ENCODE measurements at regions not wholly inside any gene's neighbourhood (a gene's known extent, or its start where the extent isn't known, plus 50 kb on each side); places are given as distances from the start of the nearest gene placed in this dataset.

DNA sequence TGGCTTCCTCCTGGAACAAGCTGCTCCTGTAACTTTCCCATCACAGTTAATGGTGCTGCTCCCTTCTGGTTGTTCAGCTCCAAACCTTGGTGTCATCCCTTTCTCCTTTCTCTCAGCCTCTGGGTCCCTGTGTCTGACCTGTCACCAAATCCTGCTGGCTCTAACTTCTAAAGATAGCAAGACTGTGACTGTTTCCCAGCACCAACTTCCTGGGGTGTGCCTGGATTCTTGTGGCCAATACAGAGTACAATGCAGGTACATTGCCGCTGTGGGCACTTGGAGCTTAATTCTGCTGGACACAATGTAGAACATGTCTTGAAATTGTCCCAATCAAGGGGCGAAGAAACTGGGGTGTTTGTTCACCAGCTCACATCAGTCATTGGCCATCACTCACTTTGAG is 156.7 kb upstream of the CSF3R start:
- no peak for DNase-seq

DNA sequence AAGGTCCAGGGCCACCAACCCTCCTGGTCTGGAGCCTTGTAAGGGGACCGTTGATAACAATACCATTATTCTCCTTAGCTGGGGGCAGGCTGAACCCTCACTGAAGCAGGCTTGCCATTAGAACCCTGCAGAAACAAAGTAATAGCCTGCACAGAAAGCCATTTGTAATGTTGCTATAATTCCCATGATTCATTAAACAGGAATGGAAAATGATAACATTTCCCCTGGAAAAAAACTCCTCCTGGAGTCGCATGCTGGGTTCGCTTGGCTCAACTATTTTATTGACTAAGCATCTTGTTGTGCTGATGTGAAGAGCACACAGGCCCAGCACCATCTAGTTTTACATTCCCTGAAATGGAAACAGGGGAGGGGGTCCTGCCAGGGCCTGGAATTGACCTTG is 155.6 kb upstream of the CSF3R start:
- no peak for DNase-seq

DNA sequence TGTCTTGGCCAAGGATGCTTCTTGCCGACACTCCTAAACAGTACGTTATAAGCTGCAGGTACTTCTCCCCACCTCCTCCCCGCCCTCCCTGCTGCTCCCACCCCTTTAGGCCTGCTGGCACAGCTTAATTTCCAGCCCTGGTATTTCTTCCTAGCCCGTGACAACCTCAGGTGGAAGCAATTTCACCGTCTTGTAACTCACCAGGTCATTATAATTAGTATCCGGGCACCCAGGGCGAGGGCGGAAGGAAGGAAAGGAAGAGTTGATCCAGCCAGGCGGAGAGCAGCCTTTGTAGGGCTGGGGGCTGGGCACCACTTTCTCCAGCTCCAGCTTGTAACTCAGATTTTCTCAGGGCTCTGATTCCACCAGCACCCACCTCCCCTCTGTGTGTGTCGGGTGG is 153.5 kb upstream of the CSF3R start:
- DNase-seq: no peak

DNA sequence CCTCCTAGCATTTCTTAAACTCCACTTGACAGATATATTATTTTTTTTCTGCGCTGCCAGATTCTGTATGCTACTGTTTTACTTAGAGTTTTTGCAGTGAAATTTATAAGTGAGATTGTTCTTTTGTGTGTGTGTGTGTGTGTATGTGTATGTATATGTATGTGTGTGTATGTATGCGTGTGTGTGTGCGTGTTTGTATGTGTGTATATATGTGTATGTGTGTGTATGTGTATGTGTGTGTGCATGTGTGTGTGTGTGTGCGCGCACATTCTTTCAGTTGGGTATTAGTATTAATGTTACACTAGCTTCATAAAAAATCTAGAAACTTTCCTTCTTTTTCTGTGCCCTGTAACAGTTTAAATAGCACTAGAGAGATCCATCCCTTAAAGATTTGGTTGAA is 152.6 kb upstream of the CSF3R start:
- DNase-seq: no peak

DNA sequence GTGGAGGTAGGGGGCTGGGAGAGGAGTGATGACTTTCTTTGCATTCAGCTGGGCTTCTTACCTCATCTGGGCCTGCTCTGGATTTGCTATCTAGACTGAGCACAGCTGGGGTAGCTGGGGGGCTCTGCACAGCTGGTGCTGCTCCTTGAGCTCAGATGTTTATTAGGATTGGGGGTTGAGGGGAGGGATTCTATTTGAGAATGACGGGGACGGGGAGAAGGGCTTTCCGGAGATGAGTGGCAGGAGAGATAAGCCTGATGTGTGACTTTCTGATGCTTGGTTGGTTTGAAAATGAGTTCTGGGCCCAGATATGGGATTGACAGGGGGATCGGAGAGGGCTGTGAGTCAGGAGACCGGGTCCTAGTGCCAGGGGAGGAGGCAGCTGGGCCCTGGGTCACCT is 146.1 kb upstream of the CSF3R start:
- DNase-seq: no peak

DNA sequence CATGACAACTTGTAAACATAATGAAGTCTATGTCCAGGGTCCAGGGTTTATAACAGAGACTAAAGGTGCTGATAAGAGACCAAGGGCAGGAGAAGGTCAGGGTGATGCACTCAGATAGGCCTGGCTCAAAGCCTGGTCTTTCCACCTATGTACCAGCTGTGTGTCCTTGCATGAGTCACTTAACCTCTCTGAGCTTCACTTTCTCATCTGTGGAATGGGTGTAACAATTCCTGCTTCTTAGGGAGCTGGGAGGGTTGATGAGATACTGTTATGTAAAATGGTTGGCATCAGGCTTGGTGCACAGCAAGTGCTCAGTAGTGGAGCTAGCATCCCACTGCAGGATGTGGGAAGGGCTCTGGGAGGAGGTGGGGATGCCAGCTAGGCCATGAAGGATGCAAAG is 143.7 kb upstream of the CSF3R start:
- DNase-seq: no peak

DNA sequence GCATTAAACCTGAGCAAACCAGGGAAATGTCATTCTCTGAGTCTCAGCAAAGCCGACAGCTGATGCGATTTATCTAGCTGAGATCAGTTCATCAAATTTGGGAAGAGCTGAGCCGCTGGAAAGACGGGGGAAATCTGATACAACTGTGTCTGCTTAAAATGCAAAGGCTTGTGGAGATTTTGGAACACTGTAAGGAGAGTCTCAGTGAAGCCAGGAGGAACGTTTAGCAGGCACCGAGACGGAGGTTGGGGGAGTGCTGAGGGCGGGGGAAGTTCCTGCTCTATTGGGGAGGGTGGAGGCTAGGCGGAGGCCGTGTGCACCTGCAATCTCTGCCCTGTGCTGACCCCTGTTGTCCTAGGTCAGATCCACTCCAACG is 143.2 kb upstream of the CSF3R start:
- no peak for DNase-seq

DNA sequence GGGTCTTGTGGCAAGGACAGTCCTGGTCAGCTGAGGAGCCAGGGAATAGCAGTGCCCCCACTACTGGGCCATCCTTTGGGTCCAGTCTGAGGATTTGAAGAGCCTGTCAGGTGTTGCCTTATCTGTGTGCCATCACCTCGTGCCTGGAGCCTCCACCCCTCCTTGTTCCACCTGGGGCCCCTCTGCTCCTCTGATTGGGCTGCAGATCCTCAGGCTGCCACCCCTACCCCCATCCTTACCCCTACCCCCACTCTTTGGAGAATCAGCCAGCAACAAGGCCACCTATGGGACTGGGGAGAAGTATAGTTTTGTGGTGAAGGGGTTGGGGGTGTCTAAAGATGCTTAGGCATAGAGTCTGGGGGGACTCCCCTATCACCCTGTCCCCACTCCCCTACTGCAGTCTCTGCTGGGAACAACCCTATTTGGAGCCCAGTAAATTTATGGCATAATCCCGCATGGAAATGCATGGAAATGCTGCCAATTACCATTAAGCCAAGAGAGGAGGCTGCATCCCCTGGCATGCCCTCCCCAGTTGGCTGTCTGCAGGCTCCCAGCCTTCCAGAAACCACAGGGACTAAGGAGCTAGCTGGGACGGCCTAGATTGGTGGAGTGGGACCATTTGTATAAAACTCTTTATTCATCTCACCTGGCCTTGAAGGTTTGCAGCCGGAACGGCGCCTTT is 142.7 kb upstream of the CSF3R start:
- no peak for DNase-seq

DNA sequence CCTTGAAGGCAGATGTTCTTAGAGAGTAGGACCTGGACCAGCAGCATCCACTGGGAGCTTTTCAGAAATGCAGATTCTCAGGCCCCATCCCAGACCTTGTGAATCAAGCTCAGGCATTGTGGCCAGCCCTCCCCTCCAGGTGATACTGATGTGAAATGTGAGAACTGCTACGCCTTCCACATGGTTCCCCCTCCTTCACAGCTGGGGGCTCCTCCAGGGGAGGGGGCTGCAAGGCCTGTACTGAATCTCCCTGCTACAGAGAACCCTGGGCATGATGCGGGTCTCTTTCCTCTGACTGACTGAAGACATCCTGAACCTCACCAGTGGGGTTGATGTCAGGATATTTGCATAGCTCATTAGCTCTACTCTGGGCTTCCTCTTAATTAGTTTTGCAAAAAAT is 141.8 kb upstream of the CSF3R start:
- no peak for DNase-seq

DNA sequence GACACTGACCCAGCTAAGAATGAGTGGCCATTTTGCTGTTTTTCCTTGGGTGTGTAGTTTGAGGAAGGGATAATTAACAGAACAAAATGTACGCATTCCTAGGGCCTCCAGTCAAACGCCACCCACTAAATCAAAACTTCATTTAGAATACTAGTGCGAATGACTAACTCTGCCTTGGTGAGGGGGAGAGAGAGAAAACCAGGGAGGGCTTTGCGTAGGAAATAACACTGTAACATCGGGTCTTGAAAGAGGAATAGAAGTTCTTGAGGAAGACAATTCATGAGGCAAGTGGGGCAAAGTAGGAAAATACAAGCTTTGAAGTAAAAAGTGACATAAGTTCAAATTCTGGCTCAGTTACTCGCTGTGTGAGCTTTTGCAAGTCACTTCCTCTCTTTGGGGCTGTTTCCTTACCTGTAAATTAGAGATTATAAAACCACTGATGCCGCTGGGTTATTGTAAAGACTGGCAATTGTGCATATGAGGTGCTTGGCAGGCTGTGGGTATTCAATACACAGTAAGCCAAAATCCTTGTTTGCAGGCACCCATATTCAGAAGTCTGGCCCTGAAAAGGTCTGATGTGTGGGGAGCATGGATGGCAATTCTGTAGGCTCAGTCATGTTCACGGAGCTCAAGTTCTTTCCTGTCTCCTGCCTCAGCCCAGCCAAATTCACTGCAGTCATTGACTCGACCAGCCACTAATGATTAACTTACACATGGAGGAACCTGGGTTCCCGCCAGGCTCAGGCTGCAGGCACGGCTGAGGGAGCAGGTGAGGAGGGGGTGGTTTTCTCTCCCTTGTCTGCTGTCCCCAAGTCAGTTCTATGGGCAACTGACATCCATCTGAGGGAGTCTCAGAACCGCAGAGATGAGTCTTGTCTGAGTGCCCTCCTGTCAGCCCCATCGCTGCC is 140.3 kb upstream of the CSF3R start:
- no peak for DNase-seq

DNA sequence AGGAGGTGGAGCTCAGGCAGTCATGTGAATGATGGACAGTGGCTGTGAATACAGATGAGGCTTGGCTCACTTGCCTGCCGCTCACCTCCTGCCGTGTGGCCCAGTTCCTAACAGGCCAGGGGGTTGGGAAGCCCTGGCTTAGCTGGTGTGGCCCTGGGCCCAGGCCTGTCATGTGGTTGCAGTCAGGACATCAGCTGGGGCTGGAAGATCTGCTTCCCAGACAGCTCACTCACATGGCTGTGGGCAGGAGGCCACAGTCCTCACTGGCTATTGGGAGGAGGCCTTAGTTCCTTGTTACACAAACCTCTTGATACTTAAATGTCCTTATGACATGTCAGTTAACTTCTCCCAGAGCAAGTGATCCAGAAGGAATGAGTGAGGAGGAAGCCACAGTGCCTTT is 138.8 kb upstream of the CSF3R start:
- no peak for DNase-seq

DNA sequence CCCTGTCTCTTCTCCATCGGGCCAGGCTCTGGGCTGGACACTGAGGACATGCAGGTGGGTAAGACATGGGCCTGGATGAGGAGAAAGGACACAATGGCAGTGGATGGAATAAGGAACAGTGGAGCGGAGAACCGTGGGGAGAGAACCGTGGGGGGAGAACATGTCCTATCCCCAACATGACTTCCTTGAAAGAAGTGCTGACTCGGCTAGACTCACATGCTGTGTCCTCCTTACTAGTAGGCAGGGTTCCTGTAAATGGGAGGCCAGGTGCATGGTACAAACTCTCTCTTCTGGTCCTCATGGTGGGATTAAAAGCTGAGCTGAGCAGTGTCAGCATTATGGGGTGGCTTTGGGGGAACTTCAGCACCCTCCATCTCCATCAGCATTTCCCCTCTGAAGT is 137.4 kb upstream of the CSF3R start:
- no peak for DNase-seq

DNA sequence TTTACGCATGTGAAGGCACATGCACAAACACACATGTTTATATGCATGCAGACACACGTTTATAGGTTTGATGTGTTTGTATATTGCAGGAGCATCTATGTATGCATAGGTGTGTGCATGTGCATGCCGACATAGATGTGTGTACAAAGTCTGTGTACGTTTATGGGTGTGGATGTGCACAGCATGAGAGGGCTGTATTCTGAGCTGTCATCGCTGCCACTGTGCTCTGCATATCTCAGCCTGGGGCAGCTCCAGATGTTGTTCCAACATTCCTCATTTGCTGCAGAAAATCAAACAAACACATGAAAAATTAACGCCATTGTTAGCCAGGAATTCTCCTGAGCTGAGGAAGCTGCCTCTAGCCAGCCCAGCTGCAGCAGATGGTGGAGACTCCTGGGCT is 132.3 kb upstream of the CSF3R start:
- no peak for DNase-seq

DNA sequence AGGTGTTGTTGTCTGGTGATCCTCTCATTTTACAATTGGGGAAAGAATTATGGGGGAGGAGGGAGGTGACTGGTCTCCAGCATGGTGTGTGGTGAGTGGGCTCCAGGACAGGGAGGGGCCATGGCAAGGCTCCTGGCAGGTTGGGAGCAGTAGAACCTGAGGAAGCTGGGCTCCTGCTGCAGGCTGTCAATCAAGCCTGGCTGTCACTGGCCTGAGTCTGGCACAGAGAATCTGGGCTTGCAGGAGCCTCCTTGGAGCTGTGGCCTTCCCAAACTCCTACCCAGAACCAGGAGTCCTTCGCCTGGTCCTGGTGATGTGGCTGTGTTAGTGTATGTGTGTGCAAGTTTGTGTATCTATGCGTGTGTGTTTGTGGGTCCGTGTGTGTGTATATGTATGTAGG is 131.9 kb upstream of the CSF3R start:
- no peak for DNase-seq

DNA sequence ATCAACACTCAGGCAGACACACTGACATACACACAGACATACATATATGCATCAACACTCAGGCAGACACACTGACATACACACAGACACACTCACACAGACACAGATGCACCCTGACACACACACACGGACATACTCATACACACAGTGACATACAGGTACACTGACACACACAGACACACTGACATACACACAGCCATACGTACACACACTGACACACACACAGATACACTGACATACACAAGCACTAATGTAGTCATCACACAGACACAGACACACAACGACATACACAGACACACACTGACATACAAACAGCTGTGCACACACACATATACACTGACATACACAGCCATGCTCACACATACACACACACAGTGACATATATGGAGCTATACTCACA is 131.0 kb upstream of the CSF3R start:
- no peak for DNase-seq

DNA sequence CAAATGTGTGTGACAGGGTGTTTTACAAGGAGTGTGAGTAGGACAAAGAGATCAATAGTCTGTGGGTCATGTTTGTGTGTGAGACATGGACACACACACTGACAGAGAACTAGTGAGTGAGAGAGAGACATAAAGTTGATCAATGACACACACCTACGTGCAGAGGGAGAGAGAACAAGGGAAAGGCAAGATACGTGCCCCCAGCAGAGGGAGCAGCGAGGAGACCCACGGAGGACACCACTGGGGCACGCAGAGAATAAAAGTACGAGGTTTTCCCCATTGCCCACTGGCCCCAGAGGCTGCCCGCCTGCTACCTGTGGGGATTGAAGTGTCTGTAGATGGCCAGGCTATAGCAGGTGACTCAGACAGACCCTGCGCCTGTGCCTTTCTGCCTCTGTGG is 130.2 kb upstream of the CSF3R start:
- DNase-seq: no peak

DNA sequence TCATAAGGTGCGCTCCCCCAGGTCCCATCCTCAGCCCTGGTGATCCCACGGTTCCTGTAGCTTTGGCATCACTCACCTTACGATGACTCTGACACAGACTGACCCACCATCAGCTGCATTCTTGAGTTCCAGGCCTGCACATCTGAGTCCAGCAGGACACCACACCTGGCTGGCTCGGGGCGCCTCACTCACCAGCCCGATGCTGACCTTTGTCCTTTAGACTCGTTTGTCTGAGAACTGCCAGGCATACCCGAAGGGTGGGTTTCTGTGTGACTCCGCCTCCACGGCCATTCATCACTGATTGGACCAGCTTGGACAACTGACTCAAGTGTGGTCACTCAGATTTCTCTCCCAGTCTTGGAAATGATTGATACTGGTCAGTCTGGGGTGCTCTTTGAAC is 129.4 kb upstream of the CSF3R start:
- no peak for DNase-seq

DNA sequence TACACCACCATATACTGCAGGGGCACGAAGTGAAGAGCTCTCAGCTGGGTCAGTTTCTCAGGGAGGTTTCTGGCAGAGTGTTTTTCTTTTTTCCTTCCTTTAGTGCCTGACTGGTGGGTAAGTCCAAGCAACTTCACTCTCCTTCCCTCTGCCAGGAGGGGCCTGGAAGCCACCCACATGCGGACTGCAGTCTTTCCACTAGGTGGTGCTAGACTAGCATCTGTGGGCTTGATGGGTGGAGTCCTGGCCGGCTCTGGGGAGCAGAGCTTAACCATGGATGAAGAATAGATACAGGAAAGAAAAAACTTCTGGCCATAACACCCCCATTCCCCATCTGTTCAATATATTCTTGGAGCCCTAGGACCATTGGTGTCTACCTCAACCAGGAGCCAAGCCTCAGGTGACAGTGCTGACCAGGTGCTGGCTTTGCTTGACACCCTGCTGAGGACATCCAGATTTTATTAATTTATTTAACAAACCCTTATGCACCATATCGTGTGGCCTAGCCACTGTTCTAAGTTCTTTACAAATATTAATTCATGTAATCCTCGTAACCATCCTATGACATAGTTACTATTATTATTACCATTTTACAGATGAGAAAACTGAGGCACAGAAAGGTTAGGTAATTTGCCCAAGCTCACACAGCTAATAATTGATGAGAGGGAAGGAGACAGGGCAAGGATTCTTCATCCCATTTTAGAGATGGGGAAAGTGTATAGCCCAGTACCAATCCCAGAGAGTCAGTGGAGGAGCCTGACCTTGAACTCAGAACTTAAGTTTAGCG is 126.7 kb upstream of the CSF3R start:
- no peak for DNase-seq

DNA sequence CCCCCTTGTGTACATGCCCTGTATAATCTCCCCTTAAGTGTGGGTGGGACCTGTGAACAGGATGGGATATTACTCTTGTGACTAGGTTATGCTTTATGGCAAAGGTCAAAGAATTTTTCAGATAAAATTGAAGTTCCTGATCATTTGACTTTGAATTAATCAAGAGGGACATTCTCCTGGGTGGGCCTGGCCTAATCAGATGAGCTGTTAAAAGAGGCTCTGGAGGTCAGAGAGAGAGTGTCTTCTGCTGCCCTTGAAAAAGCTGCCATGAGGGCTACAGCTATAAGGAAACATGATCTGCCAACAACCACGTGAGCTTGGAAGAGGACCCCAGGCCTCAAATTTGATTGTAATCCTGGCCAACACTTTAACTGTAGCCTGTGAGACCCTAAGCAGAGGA is 125.6 kb upstream of the CSF3R start:
- DNase-seq: no peak

DNA sequence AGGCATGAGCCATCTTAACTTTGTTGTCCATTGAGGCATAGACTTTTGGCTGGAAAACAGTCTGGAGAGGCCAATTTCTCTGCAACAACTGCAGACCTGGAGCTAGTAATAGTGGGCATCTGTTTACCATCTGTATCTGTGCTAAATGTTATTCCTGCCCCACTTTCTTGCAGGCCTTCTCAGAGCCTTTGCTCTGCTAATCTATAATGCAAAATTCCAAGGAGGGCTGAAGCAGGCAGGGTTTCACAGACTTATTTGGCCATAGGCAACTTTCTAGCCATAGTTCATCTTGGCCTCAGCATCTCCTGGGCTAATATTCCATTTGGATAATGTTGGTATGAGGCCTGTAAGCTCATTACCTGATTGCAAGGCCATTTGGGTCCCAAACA is 124.5 kb upstream of the CSF3R start:
- DNase-seq: no peak

DNA sequence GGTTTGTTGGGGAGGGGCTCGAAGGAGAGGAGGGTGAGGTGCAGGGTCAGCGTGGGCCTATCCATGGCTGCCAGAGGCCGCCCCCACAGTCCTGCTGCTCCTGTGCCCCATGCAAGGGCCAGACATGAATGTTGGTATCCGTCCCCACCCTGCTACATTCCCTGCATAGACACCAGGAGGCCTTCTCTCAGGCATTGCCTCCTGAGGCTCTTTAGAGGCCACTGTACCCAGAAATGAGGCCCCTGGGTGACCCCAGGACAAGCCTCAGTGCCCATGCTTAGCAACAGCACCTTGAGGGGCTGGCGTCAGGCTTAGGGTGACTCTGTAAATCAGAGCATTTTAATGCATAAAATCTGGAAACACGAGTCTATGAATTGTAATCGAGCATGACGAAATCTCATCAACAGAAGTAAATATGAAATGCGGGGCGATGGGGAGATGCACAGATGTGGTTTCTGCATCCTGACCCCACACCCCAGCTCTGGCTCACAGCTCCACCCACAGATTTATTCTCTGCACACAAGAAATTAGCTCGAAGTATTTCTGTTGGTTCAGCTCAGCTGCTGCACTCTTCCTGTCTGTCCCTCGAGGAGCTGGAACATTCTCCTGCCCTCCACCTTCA is 124.0 kb upstream of the CSF3R start:
- no peak for DNase-seq

DNA sequence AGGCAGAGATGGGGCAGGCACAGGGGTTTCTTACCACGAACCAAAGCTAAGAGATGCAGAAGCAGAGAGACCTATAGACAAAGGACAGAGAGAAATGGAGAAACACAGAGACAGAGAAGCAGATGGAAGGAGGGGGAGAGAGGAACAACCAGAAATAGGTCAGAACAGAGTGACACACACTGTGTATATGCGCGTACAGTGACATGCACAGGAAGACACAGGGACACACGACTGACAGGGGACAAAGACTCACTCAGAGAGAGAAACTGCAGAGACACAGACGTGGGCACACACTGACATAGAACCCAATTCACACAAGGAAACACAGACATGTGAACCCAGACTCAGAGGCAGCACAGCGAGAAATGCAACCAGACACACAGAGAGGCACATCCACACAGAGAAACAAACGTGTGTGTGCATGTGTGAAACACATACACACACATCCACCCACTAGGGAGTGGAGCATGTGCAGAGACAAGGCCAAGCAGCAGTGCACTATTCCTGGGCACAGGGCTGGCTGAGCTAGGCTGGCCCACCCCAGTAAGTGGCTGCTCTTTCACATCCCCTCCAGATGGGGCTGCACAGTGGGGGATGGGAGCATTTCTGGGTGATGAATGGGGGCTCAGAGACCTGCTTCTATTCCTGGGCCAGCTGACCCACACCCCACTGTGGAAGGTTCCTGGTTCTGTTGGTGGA is 123.4 kb upstream of the CSF3R start:
- DNase-seq: no peak

DNA sequence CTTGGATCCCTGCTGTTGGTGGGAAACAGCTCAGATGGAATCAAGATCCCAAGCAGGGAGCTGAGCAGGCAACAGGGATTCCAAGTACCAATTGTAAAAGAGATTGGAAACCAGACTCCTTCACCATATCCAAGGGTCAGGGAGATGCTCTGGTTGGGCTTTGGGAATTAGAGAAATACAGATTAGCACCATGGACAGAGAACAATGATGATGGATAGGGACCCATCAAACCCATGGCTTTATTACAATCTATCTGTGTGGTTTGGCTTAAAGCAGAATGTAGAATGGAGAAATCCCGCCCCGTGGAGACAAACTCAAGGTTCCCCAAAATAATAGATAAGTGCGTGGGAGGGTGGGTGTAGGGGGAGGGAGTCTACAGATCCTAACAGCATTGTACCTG is 120.7 kb upstream of the CSF3R start:
- no peak for DNase-seq
